Left renal pelvis (tissue), 4 donors: ENCODE measurements at regions not wholly inside any gene's neighbourhood (a gene's known extent, or its start where the extent isn't known, plus 50 kb on each side); places are given as distances from the start of the nearest gene placed in this dataset.

Experiments used
- DNase-seq, 4 donors: peaks; one replicate each; pipeline ENCODE4 v3.0.0-alpha.2; 2013; ENCODE audit warnings: low read depth in 4 of 4, low spot score in 3 of 4

- no peak for DNase-seq
Observed at GRCh38 chr14:76305268-76305826, 70.6 kb upstream of the ESRRB start.

GRCh38 chr14:76306131-76306530, 69.8 kb upstream of the ESRRB start:
- no peak for DNase-seq

- DNase-seq = no peak
Observed at GRCh38 chr14:76307786-76308780, 67.9 kb upstream of the ESRRB start.

GRCh38 chr14:76309572-76310162, 66.3 kb upstream of the ESRRB start:
- no peak for DNase-seq

- no peak for DNase-seq
Observed at GRCh38 chr14:76311079-76311758, 64.7 kb upstream of the ESRRB start.

GRCh38 chr14:76312821-76313220, 63.1 kb upstream of the ESRRB start:
- no peak for DNase-seq

- DNase-seq = no peak
Observed at GRCh38 chr14:76313303-76313702, 62.6 kb upstream of the ESRRB start.

- DNase-seq = no peak
Observed at GRCh38 chr14:76313852-76314251, 62.1 kb upstream of the ESRRB start.

- DNase-seq = no peak
Observed at GRCh38 chr14:76314521-76315034, 61.4 kb upstream of the ESRRB start.

GRCh38 chr14:76320486-76320885, 55.5 kb upstream of the ESRRB start:
- no peak for DNase-seq

- no peak for DNase-seq
Observed at GRCh38 chr14:76320975-76321374, 55.0 kb upstream of the ESRRB start.

GRCh38 chr14:76322594-76323220, 53.2 kb upstream of the ESRRB start:
- DNase-seq = no peak

- no peak for DNase-seq
Observed at GRCh38 chr14:76323331-76324050, 52.4 kb upstream of the ESRRB start.

GRCh38 chr14:76324133-76324532, 51.8 kb upstream of the ESRRB start:
- DNase-seq = no peak
